Mesendoderm (in vitro differentiated cells): ENCODE measurements at regions not wholly inside any gene's neighbourhood (a gene's known extent, or its start where the extent isn't known, plus 50 kb on each side); places are given as distances from the start of the nearest gene placed in this dataset.

Experiments used
- DNase-seq: peaks from one replicate; pipeline ENCODE4 v3.0.0; 2013
- H2AK5ac ChIP-seq: 2 replicates; pipeline ENCODE4 v1.6.1; 2013; ENCODE audit warnings: low read length, inconsistent platforms
- H2BK120ac ChIP-seq: 2 replicates; pipeline ENCODE4 v1.6.1; 2013; ENCODE audit warnings: low read depth, mild to moderate bottlenecking, low read length, moderate library complexity, mixed read lengths
- H2BK15ac ChIP-seq: replicated peaks from 2 replicates; pipeline ENCODE4 v1.6.1; 2013; ENCODE audit warnings: low read depth, mild to moderate bottlenecking, moderate library complexity
- H2BK5ac ChIP-seq: 2 replicates; pipeline ENCODE4 v1.6.1; 2013; ENCODE audit warnings: low read length, inconsistent platforms
- H3K18ac ChIP-seq: 2 replicates; pipeline ENCODE4 v1.6.1; 2013; ENCODE audit warnings: mild to moderate bottlenecking, low read length, mixed read lengths
- H3K23ac ChIP-seq: one replicate; pipeline ENCODE4 v1.6.1; 2013; ENCODE audit warnings: low read length
- H3K27ac ChIP-seq: 2 replicates; pipeline ENCODE4 v1.5.1; 2013; ENCODE audit warnings: low read depth, mild to moderate bottlenecking, inconsistent platforms, low read length, moderate library complexity
- H3K27me3 ChIP-seq: 2 replicates; pipeline ENCODE4 v1.6.1; 2013; ENCODE audit warnings: low read length, control low read depth, mild to moderate bottlenecking, inconsistent platforms; ENCODE audit not compliant: insufficient read depth, poor library complexity
- H3K36me3 ChIP-seq: 2 replicates; pipeline ENCODE4 v1.6.1; 2013; ENCODE audit warnings: low read length, inconsistent platforms; ENCODE audit not compliant: control insufficient read depth, insufficient read depth
- H3K4ac ChIP-seq: one replicate; pipeline ENCODE4 v1.6.1; 2013; ENCODE audit warnings: low read depth, mild to moderate bottlenecking, low read length, moderate library complexity
- H3K4me1 ChIP-seq: 2 replicates; pipeline ENCODE4 v1.6.1; 2013; ENCODE audit warnings: low read depth, low read length, inconsistent platforms; ENCODE audit not compliant: control insufficient read depth
- H3K4me2 ChIP-seq: 2 replicates; pipeline ENCODE4 v1.6.1; 2013; ENCODE audit warnings: low read length
- H3K4me3 ChIP-seq: 2 replicates; pipeline ENCODE4 v1.5.1; 2013; ENCODE audit warnings: mild to moderate bottlenecking, low read length
- H3K56ac ChIP-seq: one replicate; pipeline ENCODE4 v1.6.1; 2013; ENCODE audit warnings: low read length
- H3K79me1 ChIP-seq: 2 replicates; pipeline ENCODE4 v1.6.1; 2013; ENCODE audit warnings: low read length, inconsistent platforms
- H3K79me2 ChIP-seq: 2 replicates; pipeline ENCODE4 v1.6.1; 2013; ENCODE audit warnings: mild to moderate bottlenecking, low read length; ENCODE audit not compliant: control insufficient read depth, insufficient read depth
- H3K9ac ChIP-seq: 2 replicates; pipeline ENCODE4 v1.6.1; 2013; ENCODE audit warnings: low read length, inconsistent platforms
- H4K5ac ChIP-seq: one replicate; pipeline ENCODE4 v1.6.1; 2013; ENCODE audit warnings: low read length
- H4K8ac ChIP-seq: one replicate; pipeline ENCODE4 v1.6.1; 2013; ENCODE audit warnings: low read depth, mild to moderate bottlenecking, control low read depth, low read length, moderate library complexity
- WGBS: extraction: QIAGEN DNeasy Blood & Tissue Kit; methylation state at CpG from one replicate; pipeline ENCODE4 v1.1.7; 2013; ENCODE audit warnings: low lambda C conversion rate, missing lambda C conversion rate; ENCODE audit not compliant: insufficient coverage; ENCODE audit errors: extremely low coverage; 5-methylcytosine and 5-hydroxymethylcytosine counted together

DNA sequence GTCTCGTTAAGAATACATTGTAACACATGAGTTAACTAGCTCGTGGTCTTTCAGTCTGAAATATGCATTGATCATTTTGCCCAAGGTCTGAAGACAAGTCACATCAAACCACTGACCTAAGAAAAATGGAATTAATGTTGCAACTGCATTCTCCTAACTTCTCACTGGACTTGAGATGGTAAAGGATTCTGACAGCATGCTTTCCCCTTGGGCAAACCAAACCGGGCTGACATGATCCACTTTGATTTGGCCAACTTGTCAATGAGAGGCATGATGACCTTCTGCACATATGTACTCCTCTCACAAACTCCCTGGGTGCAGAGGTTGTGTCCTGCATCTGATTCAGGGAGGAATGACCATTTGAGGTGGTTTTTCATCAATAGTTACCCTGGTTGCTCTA is 1982.5 kb upstream of the PIK3C3 start:
- no peaks in the 10 kb centered on the region for H3K79me1 ChIP-seq
- H2BK15ac ChIP-seq, result no peak overlapping the region
- H3K18ac ChIP-seq, result no peak overlapping the region
- no peak overlapping the region for H4K8ac ChIP-seq
- H3K23ac ChIP-seq, result no peak overlapping the region
- H2BK120ac ChIP-seq, result no peak overlapping the region
- H2BK5ac ChIP-seq, result no peak overlapping the region
- no peak overlapping the region for H2AK5ac ChIP-seq
- H3K4me3 ChIP-seq, result no peak overlapping the region
- no peak for DNase-seq
- no peaks in the 10 kb centered on the region for H3K4me1 ChIP-seq
- H3K27ac ChIP-seq, result no peak overlapping the region
- H4K5ac ChIP-seq, result no peak overlapping the region
- no peaks in the 10 kb centered on the region for H3K27me3 ChIP-seq
- H3K79me2 ChIP-seq, result no peaks in the 10 kb centered on the region
- no peak overlapping the region for H3K56ac ChIP-seq
- H3K4me2 ChIP-seq, result no peak overlapping the region
- no peak overlapping the region for H3K4ac ChIP-seq
- H3K36me3 ChIP-seq, result no peaks in the 10 kb centered on the region
- H3K9ac ChIP-seq, result no peak overlapping the region
- WGBS, result no CpG with 5 or more reads among the region's 3 CpGs

DNA sequence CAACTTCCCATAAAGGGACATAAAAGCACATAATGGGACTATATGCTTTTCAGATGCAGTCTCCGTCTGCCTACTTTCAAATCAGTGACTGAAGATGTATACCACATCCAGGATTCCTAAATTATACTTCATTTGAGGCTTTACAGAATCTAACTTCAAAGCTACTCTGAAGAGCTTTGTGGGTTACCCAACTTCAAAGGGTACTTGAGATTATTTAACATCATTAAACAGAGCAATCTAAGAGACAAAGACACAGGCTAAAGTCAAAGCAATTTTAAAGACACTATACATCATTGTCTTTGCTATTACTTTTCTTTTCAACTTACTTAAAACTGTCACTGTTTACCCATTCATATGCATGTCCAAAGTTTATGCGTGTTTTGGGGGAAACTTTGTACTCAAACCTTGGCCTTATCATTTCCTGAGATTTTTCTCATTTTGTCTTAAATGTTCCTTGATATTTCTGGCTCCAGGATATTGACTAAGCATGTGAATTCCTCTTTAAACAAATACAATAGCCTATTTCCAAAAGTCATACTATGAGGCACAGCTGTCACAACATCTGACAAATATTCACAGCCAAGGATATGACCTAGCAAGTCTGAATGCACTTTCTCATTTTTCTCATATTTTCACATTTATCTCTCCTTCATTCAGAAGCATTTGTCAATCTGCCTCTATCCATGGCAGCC is 1985.1 kb upstream of the PIK3C3 start:
- H3K56ac ChIP-seq, result no peak overlapping the region
- H3K79me2 ChIP-seq, result no peaks in the 10 kb centered on the region
- no peaks in the 10 kb centered on the region for H3K27me3 ChIP-seq
- no peak overlapping the region for H2AK5ac ChIP-seq
- H3K79me1 ChIP-seq, result no peaks in the 10 kb centered on the region
- H3K4me3 ChIP-seq, result no peak overlapping the region
- no peak overlapping the region for H3K27ac ChIP-seq
- H3K18ac ChIP-seq, result no peak overlapping the region
- no peak overlapping the region for H3K4ac ChIP-seq
- no peak overlapping the region for H2BK120ac ChIP-seq
- no peak for DNase-seq
- H3K36me3 ChIP-seq, result no peaks in the 10 kb centered on the region
- H2BK5ac ChIP-seq, result no peak overlapping the region
- no peak overlapping the region for H3K23ac ChIP-seq
- no peak overlapping the region for H3K9ac ChIP-seq
- H3K4me2 ChIP-seq, result no peak overlapping the region
- no peaks in the 10 kb centered on the region for H3K4me1 ChIP-seq
- H4K8ac ChIP-seq, result no peak overlapping the region
- WGBS, result no CpG with 5 or more reads among the region's 2 CpGs
- no peak overlapping the region for H2BK15ac ChIP-seq
- no peak overlapping the region for H4K5ac ChIP-seq

DNA sequence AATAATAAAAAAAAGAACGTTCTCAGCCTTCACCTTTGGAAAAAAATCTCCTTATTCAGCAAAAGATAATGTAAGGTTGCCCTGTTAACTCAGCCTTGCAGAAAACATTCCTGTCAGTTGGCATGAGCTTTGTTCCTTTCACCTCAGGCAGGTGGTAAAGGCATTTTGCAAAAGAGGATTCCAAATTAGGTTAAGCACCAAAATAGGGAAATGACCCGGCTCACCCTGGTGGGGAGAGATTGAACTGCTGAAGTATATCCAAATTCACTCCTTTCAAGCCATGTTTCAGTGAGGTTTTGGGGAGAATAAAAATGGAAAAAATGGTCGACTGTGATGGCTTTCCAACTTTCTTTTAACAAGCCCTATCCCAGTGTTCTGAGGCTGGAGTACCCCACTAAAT is 1988.8 kb upstream of the PIK3C3 start:
- no peak overlapping the region for H2AK5ac ChIP-seq

DNA sequence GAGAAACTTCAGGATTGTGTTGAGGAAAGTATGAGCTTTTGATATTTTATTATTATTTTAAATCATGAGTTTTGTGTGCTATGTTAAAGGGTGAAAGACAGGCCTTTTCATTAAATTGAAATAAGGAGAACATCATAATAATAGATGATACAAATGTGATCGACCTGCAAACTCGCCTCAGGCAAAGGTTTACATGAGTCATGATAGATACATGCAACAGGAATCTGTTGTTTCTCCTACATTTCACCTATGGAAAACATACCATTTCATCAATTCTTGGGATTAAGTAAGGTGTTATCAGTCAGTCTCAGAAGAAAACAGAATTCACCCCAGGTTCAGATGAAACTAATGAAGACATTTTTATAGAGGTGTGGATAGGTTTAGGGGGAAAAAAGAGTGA is 1992.5 kb upstream of the PIK3C3 start:
- Histone ChIP-seq H4K8ac (no peak overlapping the region), H3K79me2 (no peaks in the 10 kb centered on the region), H3K4ac (no peak overlapping the region), H3K36me3 (no peaks in the 10 kb centered on the region), H2AK5ac (no peak overlapping the region), H3K23ac (no peak overlapping the region), H2BK5ac (no peak overlapping the region), H3K18ac (no peak overlapping the region), H3K27me3 (no peaks in the 10 kb centered on the region), H3K79me1 (no peaks in the 10 kb centered on the region), H4K5ac (no peak overlapping the region), H3K56ac (no peak overlapping the region), H2BK120ac (no peak overlapping the region), H3K9ac (no peak overlapping the region), H3K4me3 (no peak overlapping the region), H2BK15ac (no peak overlapping the region), H3K4me2 (no peak overlapping the region), H3K27ac (no peak overlapping the region), H3K4me1 (no peaks in the 10 kb centered on the region)
- DNase-seq, result peak; percentile 16
- no CpG with 5 or more reads among the region's 2 CpGs for WGBS

More for the DNA sequence above, 1988.8 kb upstream of the PIK3C3 start:
- Histone ChIP-seq H3K56ac (no peak overlapping the region), H3K27ac (no peak overlapping the region), H3K36me3 (no peaks in the 10 kb centered on the region), H3K23ac (no peak overlapping the region), H3K18ac (no peak overlapping the region), H3K4me1 (no peaks in the 10 kb centered on the region), H3K4ac (no peak overlapping the region), H2BK120ac (peak overlapping the region; percentile 61), H4K8ac (no peak overlapping the region), H3K79me1 (no peaks in the 10 kb centered on the region), H2BK5ac (no peak overlapping the region), H4K5ac (no peak overlapping the region), H3K4me3 (no peak overlapping the region), H3K79me2 (no peaks in the 10 kb centered on the region), H3K9ac (no peak overlapping the region), H2BK15ac (no peak overlapping the region), H3K27me3 (no peaks in the 10 kb centered on the region), H3K4me2 (no peak overlapping the region)
- WGBS, result no CpG with 5 or more reads among the region's 3 CpGs
- DNase-seq, result peak; percentile 62

DNA sequence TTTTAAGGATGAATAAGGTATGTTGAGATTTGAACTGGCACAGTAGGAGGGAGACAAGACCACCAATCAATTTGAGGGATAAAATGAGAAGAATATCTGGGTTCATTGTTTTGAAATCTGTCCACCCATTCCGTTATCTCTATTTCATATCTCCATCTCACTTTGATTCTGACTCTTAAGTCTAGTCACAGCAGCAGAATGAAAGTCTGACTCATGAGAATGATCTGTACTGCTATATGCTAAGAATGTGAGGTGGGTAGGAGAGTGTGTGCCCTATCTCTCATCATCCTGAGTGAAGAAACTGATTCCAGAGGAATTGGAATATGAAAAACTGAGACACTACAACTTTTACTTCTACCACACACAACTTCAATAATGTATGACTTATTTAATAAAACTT is 1994.5 kb upstream of the PIK3C3 start:
- Histone ChIP-seq H4K5ac (no peak overlapping the region), H3K27me3 (no peaks in the 10 kb centered on the region), H3K23ac (no peak overlapping the region), H3K27ac (no peak overlapping the region), H3K4me2 (no peak overlapping the region), H3K9ac (no peak overlapping the region), H3K79me1 (no peaks in the 10 kb centered on the region), H3K4ac (no peak overlapping the region), H2BK5ac (no peak overlapping the region), H3K4me1 (no peaks in the 10 kb centered on the region), H2AK5ac (no peak overlapping the region), H3K79me2 (no peaks in the 10 kb centered on the region), H3K18ac (no peak overlapping the region), H4K8ac (no peak overlapping the region), H2BK15ac (no peak overlapping the region), H2BK120ac (no peak overlapping the region), H3K56ac (no peak overlapping the region), H3K4me3 (no peak overlapping the region), H3K36me3 (no peaks in the 10 kb centered on the region)
- WGBS, result no CpG with 5 or more reads among the region's 1 CpG
- DNase-seq, result peak; percentile 5

DNA sequence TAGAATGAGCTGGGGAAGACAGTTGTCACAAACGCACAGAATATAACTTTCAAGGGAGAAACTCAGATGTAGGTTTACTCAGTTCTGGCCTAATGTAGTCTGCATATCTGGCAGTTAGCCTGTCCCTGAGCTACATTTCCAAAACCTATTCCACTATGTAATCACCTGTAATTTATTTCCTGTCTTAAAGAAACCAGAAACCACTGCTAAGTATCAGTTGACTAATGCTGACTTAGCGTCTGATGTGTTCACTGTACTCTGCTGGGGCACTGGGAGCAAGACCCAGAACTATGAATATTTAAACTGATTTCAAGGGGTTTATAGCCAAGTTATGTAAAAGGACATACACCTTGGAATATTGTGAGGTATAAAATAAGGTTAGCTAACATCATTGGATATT is 1995.2 kb upstream of the PIK3C3 start:
- DNase-seq, result no peak
- H3K56ac ChIP-seq, result no peak overlapping the region
- H3K36me3 ChIP-seq, result no peaks in the 10 kb centered on the region
- H3K23ac ChIP-seq, result no peak overlapping the region
- no peak overlapping the region for H3K4me2 ChIP-seq
- H4K5ac ChIP-seq, result no peak overlapping the region
- H3K79me1 ChIP-seq, result no peaks in the 10 kb centered on the region
- no peak overlapping the region for H2BK15ac ChIP-seq
- no peaks in the 10 kb centered on the region for H3K79me2 ChIP-seq
- no CpG with 5 or more reads among the region's 2 CpGs for WGBS
- H3K27me3 ChIP-seq, result no peaks in the 10 kb centered on the region
- no peak overlapping the region for H2BK120ac ChIP-seq
- H3K4me3 ChIP-seq, result no peak overlapping the region
- H4K8ac ChIP-seq, result no peak overlapping the region
- H3K27ac ChIP-seq, result no peak overlapping the region
- H3K18ac ChIP-seq, result no peak overlapping the region
- H3K9ac ChIP-seq, result no peak overlapping the region
- no peaks in the 10 kb centered on the region for H3K4me1 ChIP-seq
- no peak overlapping the region for H3K4ac ChIP-seq
- H2BK5ac ChIP-seq, result no peak overlapping the region
- H2AK5ac ChIP-seq, result no peak overlapping the region
